ENCODE measurements at regions not wholly inside any gene's neighbourhood (a gene's known extent, or its start where the extent isn't known, plus 50 kb on each side); places are given as distances from the start of the nearest gene placed in this dataset.
"Not testable (repeated sequence)": the region's sequence is repeated elsewhere in the genome, so short reads cannot be mapped to it uniquely, and the experiment has no call there.

DNA sequence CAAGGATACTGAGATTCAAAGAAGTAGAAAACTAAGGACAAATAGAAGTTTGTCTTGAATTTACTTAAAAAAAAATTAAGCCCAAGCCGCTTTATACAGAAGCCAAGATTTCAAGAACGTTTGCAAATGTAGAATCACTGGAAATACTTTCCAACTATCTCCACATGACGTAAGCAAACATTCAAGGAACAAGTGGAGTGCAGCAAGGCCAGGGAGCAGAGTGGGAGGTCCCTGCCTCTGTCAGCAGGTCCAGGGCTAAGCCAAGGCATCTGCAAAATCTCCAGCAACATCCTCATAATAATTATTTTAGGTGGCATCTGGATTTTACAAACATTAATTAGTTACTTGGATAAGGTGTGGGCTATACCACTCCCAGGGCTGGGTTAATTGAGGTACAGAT, 60.1 kb upstream of the AKIRIN2 start:
- Mint-ChIP-seq H3K27me3 (ENCODE audit: low read depth in 3 of 3) (peaks cover 0 to 2% (median 2%) of the 10 kb centered on the region in 3 donors), H3K4me3 (no peak overlapping the region), H3K4me1 (peaks cover 0 to under 1% of the 10 kb centered on the region in 2 donors), H3K27ac (no peak overlapping the region), H3K9me3 (no peaks in the 10 kb centered on the region), H3K36me3 (no peaks in the 10 kb centered on the region)
- no peak for DNase-seq

DNA sequence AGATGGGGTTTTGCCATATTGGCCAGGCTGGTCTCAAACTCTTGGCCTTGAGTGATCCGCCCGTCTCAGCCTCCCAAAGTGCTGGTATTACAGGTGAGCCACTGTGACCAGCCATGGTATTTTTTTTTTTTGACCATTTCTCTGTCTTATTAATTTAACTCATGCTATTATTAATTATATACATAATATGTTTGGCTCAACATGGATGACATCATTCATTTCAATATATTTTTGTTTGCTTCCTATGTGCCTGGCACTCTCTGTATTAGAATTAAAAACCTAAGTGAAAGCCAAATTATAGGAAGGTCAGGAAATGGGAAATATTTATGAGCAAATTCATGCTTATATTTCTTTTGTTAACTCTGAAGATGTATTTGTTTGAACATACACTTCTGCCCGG, 55.8 kb upstream of the AKIRIN2 start:
- Mint-ChIP-seq H3K4me1 (peaks cover 2 to 6% of the 10 kb centered on the region in 2 donors), H3K9me3 (peaks cover 0 to 1% (median 0%) of the 10 kb centered on the region in 6 donors), H3K4me3 (no peak overlapping the region), H3K36me3 (no peaks in the 10 kb centered on the region), H3K27ac (no peak overlapping the region), H3K27me3 (ENCODE audit: low read depth in 3 of 3) (peaks cover 2 to 7% (median 4%) of the 10 kb centered on the region in 3 donors)
- no peak for DNase-seq

DNA sequence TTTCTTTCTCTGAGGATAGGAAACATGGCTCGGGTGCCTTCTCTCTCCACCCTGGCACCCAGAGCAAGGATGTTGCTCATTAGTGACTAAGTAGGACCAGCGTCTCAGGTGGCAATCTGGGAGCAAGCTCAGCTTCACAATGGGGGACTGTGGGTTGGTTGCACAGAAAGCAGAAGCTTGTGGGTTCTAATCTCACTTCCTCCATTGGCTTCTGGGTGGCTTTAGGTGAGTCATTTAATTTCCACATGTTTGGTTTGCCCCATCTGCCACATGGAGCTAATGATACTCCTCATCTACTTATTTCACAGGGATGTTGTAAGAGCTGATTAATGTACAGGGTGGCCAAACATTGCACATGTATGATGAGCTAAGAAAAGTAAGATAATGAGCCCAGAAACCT, 54.8 kb upstream of the AKIRIN2 start:
- no peaks in the 10 kb centered on the region for H3K36me3 Mint-ChIP-seq
- peaks cover 2 to 7% (median 4%) of the 10 kb centered on the region in 3 donors for H3K27me3 Mint-ChIP-seq (ENCODE audit: low read depth in 3 of 3)
- peaks cover 2 to 6% of the 10 kb centered on the region in 2 donors for H3K4me1 Mint-ChIP-seq
- no peak overlapping the region for H3K4me3 Mint-ChIP-seq
- H3K9me3 Mint-ChIP-seq, result peaks cover 0 to 1% (median 0%) of the 10 kb centered on the region in 6 donors
- DNase-seq, result no peak
- no peak overlapping the region for H3K27ac Mint-ChIP-seq

DNA sequence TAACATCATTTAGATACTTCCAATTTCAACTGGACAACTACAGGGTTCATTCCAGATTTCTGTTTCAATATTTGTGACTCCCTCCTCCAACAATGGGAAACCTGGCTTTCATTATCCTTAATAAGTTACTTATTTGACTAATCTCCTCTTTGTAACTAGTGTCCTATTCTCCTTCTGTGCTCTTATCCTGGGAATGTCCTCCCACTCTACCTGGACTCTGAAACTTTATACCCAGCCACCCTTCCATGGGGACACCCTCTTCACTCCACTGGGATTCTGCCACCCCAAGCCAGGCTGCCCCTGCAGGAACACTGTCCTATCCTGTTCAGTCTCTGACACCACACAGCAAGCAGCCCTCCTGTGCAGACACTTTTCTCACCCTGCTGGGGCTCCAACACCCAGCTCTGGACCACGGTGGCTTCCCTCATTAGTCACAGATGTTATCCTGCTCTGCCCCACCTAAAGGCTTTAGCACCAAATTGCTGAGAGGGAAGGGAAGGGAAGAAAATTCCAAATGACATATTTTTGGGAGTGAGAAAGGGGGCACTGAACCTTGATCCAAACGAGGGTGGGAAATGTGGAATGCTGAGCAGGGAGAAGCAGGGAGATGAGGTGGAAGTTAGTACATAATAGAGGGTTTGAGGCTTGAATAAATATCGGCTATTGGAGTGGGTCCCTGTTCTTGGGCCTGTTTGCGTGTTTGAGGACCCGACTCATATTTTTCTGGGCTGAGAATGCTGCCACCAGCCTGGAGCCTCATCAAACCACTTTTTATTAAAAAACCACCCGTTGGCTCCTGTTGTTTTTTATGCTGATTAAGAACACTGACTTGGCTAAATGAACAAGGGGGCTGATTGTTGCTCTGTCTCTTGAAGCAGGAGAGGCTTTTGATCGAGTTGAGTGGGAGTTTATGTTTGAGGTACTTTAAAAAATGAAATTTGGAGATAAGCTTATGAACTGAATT, 54.0 kb upstream of the AKIRIN2 start:
- Mint-ChIP-seq H3K4me3 (no peak overlapping the region), H3K27ac (no peak overlapping the region), H3K4me1 (peaks cover 2 to 6% of the 10 kb centered on the region in 2 donors), H3K36me3 (no peaks in the 10 kb centered on the region), H3K9me3 (peaks cover 0 to 1% (median 0%) of the 10 kb centered on the region in 6 donors), H3K27me3 (ENCODE audit: low read depth in 3 of 3) (peaks cover 2 to 7% (median 4%) of the 10 kb centered on the region in 3 donors)
- DNase-seq, result no peak

DNA sequence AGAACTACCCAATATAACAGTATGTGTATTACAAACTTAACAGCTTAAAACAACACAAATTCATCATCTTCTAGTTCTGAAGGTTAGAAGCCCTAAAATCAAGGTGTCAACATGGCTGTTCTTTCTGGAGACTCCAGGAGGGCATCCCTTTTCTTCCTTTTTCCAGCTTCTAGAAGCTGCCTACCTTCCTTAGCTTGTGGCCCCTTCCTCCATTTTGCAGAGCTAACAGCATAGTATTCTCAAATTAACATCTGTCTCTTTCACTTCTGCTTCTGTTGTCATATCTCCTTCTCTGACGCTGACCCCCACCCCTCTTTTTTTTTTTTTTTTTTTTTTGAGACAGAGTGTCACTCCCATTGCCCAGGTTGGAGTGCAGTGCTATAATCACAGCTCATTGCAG, 52.8 kb upstream of the AKIRIN2 start:
- Mint-ChIP-seq H3K4me3 (no peak overlapping the region), H3K27me3 (ENCODE audit: low read depth in 3 of 3) (peaks cover 2 to 6% (median 4%) of the 10 kb centered on the region in 3 donors), H3K36me3 (no peaks in the 10 kb centered on the region), H3K9me3 (peaks cover 0 to 1% (median 0%) of the 10 kb centered on the region in 6 donors), H3K4me1 (peaks cover 2 to 6% of the 10 kb centered on the region in 2 donors), H3K27ac (no peak overlapping the region)
- no peak for DNase-seq

DNA sequence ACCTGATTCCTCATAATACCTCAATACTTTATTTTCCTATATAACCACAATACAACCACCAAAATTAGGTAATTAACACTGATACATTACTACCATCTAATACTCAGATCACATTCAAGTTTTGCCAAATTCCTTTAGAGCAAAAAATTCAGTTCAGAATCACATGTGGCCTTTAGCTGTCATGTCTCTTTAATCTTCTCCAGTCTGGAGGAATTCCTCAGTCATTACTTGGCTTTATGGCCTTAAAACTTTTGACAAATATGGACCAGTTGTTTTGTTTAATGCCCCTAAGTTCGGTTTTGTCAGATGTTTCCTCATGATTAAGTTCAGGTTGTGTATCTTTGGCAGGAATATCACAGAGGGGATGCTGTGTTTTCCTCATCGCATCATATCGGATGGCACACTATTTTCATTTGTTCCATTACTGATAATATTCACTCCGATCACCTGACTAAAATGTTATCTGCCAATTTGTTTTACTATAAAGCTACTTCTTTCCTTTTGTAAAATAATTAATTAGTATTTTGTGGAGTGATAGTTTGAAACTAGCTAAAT, 51.2 kb upstream of the AKIRIN2 start:
- DNase-seq, result no peak
- Mint-ChIP-seq H3K36me3 (no peaks in the 10 kb centered on the region), H3K4me3 (no peak overlapping the region), H3K9me3 (peaks cover 0 to 1% (median 0%) of the 10 kb centered on the region in 6 donors), H3K4me1 (peaks cover 2 to 6% of the 10 kb centered on the region in 2 donors), H3K27me3 (ENCODE audit: low read depth in 3 of 3) (peaks cover 3 to 6% (median 4%) of the 10 kb centered on the region in 3 donors), H3K27ac (no peak overlapping the region)

DNA sequence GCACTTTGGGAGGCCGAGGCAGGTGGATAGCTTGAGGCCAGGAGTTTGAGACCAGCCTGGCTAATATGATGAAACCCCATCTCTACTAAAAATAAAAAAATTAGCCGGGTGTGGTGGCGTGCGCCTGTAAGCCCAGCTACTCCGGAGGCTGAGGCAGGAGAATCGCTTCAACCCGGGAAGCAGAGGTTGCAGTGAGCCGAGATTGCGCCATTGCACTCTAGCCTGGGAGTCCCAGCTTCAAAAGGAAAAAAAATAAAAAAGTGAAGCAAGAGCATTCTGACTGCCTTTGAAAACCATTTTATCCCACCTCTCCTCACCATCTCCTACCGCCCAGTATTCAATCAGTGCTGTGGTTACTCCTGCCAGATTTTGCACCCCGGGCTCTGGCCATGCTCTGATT, 50.5 kb upstream of the AKIRIN2 start:
- DNase-seq; H3K9me3 Mint-ChIP-seq; H3K4me3 Mint-ChIP-seq; H3K27ac Mint-ChIP-seq; H3K36me3 Mint-ChIP-seq; H3K4me1 Mint-ChIP-seq; H3K27me3 Mint-ChIP-seq (ENCODE audit: low read depth in 3 of 3): not testable (repeated sequence)

Measured in immature natural killer cell (primary cell).